Kidney glomerular epithelial cell (primary cell): ENCODE measurements at regions not wholly inside any gene's neighbourhood (a gene's known extent, or its start where the extent isn't known, plus 50 kb on each side); places are given as distances from the start of the nearest gene placed in this dataset.

Experiments used
- DNase-seq: peaks from one replicate; lab custom pipeline; 2025; lab: John Stamatoyannopoulos, UW

- no peak for DNase-seq
Measured at GRCh38 chr1:14347186-14347585, 251.3 kb upstream of the KAZN start.

DNA sequence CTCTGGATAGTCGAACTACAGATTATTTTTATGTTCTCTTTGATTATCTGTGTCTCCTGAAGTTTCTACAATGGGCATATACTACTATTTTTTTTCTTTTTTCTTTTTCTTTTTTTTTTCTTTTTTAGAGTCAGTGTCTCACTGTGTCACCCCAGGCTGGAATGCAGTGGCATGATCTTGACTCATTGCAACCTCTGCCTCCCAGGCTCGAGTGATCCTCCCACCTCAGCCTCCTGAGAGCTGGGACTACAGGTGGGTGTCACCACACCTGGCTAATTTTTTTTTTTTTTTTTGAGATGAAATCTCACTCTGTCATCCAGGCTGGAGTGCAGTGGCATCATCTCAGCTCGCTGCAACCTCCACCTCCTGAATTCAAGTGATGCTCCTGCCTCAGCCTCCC is 250.7 kb upstream of the KAZN start:
- no peak for DNase-seq

- DNase-seq: no peak
Measured at GRCh38 chr1:14350197-14350596, 248.3 kb upstream of the KAZN start.

DNA sequence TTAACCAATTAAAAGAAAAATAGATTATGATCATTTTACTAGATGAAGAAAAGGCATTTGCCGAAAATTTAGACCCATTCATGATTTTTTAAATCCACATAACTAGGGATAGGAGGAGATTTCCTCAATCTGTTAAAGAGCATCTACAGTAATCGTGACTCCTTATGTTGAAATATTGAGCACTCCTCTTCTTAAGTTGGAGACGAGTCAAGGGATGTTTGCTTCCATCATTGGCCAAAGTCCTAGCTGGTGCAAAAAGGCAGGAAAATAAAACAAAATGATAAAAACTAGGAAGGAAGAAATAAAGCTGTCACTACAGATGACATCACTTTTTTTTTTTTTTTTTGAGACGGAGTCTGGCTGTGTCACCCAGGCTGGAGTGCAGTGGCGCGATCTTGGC is 245.6 kb upstream of the KAZN start:
- no peak for DNase-seq

DNA sequence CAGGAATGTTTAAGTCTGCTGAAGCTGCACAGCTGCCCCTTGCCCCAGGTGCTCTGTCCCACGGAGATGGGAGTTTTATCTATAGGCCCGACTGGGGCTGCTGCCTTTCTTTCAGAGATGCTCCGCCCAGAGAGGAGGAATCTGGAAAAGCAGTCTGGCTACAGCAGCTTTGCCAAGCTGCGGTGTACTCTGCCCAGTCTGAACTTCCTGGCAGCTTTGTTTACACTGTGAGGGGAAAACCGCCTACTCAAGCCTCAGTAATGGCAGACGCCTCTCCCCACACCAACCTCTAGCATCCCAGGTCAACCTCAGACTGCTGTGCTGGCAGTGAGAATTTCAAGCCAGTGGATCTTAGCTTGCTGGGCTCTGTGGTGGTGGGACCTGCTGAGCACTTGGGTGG is 237.5 kb upstream of the KAZN start:
- DNase-seq: peak; percentile 21

- no peak for DNase-seq
Measured at GRCh38 chr1:14362331-14362730, 236.2 kb upstream of the KAZN start.

DNA sequence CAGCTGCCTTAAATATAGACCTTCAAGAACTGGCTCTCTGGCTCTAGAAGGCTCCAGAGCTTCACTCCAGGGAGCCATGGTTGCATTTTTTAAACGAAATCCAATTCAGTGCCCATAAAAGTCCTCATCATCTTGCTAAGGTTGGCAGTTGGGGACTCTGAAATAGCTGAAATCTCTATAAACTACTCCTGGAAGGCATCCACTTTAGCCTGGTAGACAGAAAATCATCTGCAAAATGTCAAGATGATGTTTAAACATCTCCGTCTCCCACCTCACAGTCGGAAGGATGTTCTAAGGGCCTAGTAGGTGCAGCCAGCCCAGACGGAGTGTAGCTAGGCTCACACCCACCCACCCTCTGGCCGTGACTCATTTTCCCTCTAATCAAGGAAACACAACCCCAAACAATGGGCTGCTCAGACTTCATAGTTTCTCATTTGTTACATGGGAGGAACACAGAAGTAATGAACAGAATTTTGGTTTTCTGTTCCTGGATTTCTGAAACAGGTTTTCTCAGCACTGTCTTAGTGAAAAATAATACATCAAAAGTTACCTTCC is 235.4 kb upstream of the KAZN start:
- DNase-seq: no peak

DNA sequence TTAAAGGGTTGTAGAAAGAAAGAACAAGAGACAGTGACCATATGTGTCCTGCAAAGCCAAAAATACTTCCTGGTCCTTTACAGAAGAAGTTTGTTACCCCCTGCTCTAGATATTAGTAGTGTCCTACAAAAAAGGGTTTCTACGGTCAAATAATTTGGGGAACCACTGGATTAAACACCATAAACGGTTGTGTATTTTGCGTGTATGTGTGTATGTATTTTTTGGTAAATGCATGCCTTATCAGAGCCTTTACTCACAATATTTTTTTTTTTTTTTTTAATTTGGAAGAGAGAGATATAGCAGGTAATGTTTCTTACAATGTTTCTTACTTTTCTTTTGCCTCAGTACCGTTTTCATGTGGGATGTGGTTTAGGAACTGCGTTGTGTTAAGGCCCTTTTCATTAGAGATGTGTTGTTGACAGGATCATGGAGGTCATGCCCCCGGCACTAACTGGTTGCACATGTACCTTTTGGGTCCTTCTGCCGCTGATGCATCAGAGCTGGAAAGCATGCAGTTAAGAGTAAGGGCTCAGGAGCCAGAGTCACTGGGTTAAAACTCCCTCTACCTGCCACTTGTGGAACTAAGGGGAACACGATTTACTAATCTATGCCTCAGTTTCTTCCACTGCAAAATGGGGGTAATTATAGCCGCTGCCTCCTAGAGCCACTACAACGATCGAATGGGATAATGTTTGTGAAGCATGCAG is 234.6 kb upstream of the KAZN start:
- DNase-seq: no peak

- DNase-seq: no peak
Measured at GRCh38 chr1:14365301-14365988, 233.0 kb upstream of the KAZN start.

DNA sequence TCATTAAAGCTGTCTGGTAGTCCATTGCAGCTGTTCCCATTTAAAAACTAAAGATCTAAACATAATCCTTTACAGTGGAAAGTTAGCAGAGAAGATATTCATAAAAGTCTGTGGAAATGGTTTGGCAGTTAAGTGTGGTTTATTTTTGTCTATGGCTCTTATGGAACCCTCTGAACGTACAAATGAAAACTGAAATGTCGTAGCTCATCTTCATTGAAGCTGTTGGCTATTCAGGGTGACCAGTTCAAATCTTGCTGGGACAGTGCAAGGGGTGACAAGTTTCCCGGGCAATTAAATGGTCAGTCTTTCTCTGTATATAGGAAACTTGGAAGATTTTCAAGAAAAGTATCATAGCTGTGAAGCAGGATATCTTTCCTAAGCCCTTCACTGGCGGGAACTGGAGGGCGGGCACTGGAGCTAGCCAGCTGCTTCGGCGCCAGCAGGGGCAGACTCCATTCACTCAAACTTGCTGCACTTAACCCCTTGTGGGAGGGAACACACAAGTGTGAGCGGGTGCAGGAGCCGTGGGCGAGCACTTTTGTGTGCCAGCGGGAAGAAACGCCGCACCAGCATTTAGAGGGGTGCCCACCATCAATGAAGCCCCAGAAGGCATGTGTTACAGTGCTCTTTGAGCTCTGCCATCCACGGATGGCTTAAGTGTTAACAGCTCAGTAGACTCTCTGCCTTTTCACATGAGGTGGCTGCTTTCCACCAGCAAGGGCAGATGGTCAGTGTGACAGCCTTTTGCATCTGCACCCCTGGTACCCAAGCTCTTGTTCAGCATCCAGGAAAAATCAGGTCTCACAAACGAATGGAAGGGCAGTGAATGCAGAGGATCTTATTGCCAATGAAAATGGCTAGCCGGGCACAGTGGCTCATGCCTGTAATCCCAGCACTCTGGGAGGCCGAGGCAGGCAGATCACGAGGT is 232.1 kb upstream of the KAZN start:
- no peak for DNase-seq

DNA sequence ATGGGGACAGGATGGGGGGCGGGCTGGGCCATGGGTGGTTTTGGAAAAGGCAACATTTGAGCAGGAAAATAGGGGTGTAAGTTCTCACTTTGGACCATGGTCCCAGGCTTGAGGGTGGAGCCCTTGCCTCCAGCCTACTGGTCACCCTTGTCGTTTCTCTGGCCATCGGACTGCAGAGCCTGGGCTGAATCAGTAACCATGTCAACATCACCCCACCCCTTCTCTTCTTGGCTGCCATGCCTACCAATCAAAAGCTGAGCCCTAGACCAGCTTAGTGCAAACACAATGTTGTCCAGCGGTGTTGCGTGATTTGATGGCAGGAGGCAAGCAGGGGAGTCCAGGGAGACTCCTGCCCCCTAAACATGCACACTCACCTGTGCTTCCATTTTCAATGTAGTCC is 231.0 kb upstream of the KAZN start:
- no peak for DNase-seq

DNA sequence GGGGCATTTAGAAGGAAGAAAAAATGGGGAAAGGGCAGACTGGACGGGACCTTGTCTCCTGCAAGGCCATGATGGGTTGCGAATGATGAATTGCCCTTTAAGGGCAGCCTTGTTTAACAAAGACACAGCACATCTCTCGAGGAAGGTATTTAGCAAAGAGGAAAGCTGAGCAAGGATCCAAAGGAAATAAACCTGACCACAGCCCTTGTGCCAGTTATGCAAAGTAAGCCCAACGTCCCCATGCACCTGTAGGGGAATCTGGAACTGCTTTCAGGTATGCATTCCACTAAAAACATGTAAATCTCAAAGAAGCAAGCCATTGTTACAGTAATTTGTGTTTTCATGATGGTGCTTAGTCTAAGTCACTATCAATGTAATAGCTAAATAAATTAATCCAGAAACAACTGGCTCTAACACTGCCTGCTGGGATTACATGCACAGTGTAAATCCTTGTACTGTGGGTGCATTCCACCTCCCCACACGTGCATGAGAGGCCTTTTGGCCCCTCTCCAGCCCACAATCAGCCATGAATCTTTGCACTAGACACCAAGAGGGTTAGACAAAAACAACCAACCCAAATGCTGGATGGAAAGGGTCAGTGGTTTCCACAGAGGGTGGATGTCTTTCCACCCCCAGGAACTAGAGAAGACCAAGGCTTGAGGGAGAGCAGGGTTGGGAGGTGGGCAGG is 228.8 kb upstream of the KAZN start:
- DNase-seq: no peak

DNA sequence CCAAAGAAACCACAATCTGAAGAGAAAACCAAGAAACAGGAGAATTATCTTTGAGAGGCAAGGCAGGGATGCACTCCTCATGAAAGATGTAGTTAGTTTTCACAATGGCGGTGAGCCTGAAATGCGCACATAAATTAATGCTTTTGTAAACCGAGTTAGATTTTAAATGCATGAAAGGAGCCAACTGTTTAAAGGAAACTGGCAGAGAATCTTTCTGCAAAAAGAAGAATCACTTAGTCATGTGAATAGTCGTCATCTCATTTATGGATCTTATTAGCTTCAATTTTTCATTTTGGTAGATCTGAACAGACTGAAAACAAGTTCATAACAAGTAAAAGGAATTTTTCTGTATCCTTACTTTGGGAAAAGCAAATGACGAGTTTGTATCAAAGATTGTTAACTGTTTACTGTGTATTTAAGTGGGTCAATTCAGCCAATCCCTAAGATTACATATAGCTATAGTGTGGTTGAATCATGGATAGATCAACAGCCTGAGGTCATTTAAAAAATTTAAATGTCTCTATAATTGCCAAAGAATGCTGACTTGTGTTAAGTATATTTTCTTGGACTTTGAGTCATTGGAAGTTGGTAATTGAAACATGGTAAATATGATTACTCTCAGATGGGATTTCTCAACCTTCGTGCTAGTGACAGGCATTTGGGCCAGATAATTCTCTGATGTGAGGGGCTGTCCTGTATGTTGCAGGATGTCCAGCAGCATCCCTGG is 226.6 kb upstream of the KAZN start:
- no peak for DNase-seq

GRCh38 chr1:14372526-14372925 is 226.0 kb upstream of the KAZN start:
- DNase-seq: no peak

DNA sequence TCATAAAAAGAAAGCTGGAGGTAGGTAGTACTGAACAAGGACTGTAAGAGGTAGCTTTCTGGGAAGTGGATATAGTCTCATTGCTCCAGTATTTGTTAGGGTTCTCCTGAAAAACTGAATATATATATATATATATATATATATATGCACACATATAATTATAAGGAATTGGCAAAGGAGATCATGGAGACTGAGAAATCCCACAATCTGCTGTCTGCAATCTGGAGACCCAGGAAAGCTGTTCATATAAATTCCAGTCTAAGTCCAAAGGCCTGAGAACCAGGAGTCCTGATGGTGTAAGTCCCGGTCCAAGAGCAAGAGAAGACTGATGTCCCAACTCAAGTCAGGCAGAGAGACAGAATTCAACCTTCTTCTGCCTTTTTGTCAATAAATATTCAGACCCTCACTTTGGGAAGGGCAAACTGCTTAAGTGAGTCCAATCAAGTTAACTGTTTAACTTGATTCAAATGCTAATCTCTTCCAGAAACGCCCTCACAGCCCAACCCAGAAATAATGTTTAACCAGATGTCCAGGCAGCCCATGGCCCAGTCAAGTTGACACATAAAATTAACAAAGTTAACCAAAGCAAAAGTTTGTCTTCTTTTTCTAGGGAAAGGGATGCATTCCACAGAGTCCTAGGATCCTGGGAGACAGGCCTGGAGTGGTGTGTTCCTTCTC is 225.3 kb upstream of the KAZN start:
- no peak for DNase-seq

DNA sequence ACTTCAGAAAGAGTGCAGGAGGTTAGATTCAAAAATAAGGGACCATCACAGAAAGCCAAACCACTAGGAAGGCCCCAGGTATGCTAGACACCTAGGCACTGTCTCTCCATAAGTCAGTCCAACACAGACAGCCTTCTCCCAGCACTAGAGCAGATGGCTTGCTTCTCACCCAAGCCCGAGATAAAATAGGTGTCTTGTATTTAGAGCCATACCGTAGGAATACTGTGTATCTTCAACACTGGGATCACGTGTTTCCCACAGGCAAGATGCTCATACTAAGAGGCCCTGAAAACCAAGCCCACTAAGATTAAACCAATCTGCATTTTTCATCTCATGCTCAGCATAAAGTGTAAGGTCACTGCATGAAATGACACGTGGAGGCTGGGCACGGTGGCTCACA is 223.3 kb upstream of the KAZN start:
- DNase-seq: no peak

GRCh38 chr1:14377386-14377785 is 221.1 kb upstream of the KAZN start:
- DNase-seq: no peak

DNA sequence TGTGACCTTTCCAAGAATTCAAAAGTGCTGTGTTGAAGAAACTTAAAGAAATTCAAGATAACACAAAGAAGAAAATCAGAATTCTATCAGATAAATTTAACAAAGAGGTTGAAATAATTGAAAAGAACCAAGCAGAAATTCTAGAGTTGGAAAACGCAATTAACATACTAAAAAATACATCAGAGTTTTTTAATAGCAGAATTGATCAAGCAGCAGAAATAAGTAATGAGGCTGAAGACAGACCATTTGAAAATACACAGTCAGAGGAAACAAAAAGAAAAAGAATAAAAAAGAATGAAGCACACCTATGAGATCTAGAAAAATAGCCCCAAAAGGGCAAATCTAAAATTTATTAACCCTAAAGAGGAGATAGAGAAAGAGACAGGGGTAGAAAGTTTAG is 218.1 kb upstream of the KAZN start:
- DNase-seq: no peak

- DNase-seq: no peak
Measured at GRCh38 chr1:14390816-14391215, 207.7 kb upstream of the KAZN start.

DNA sequence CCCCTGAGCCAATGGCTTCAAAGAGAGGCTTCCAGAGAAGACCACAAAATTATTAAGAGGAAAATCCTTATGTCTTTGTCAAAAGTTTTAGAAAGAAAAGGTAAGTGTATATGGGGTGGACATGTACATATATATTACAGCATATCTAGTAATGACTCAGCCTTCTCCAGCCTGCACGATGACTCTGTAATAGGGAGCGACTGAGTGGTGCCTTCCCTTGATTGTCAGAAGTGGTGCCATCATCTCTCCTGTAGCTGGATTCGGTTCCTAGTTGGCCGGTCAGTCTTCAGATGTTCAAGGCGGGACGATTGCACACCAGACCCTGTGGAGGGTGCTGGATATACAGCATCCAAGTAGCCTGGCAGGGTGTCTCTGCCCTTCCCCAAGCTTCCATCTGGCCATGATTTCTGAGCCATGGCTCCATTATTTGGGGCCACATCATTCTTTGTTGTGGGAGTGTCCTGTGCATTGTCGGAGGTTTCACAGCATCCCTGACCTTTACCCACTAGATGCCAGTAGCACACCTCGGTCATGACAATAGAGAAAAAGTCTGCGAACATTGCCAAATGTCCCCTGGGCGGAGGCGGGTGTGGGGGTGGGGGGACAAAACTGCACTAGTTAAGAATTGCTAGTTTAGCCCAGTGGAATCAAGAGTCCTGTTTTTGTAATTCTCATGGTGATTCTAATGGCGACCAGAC is 206.2 kb upstream of the KAZN start:
- DNase-seq: no peak
